Stimulated activated naive CD8-positive, alpha-beta T cell treated with anti-CD3 and anti-CD28 coated beads, Interleukin-15, Interleukin-2, amounts not matched to agents 100 U/mL and 50 U/mL, for 24 hours (primary cell): ENCODE measurements at regions not wholly inside any gene's neighbourhood (a gene's known extent, or its start where the extent isn't known, plus 50 kb on each side); places are given as distances from the start of the nearest gene placed in this dataset.

Experiments used
- ATAC-seq: fragments of 150-1000 bp; cut with Tn5 transposase; one replicate; pipeline ENCODE4 v1.10.0; 2021
- DNase-seq: peaks from one replicate; pipeline ENCODE4 v3.0.0; 2021

GRCh38 chr19:28936001-28936400 is 276.9 kb downstream of the UQCRFS1 start:
- ATAC-seq (no peak), DNase-seq (no peak)

- no peak for DNase-seq
- ATAC-seq = no peak
Observed at GRCh38 chr19:28934631-28935030, 278.3 kb downstream of the UQCRFS1 start.

GRCh38 chr19:28933039-28933438 is 279.9 kb downstream of the UQCRFS1 start:
- ATAC-seq (no peak), DNase-seq (no peak)

- no peak for DNase-seq
Observed at GRCh38 chr19:28932446-28932845, 280.5 kb downstream of the UQCRFS1 start.

GRCh38 chr19:28929006-28929405 is 283.9 kb downstream of the UQCRFS1 start:
- ATAC-seq (no peak), DNase-seq (no peak)

More at GRCh38 chr19:28932446-28932845, 280.5 kb downstream of the UQCRFS1 start:
- ATAC-seq = no peak

GRCh38 chr19:28927456-28927855 is 285.5 kb downstream of the UQCRFS1 start:
- ATAC-seq (no peak), DNase-seq (no peak)

- ATAC-seq (no peak), DNase-seq (no peak)
Observed at GRCh38 chr19:28920269-28921066, 292.5 kb downstream of the UQCRFS1 start.

- DNase-seq (no peak), ATAC-seq (no peak)
Observed at GRCh38 chr19:28917621-28918020, 295.3 kb downstream of the UQCRFS1 start.

GRCh38 chr19:28915737-28916460 is 297.1 kb downstream of the UQCRFS1 start:
- DNase-seq (no peak), ATAC-seq (no peak)

- DNase-seq = no peak
- no peak for ATAC-seq
Observed at GRCh38 chr19:28915202-28915601, 297.7 kb downstream of the UQCRFS1 start.

- ATAC-seq = no peak
- no peak for DNase-seq
Observed at GRCh38 chr19:28914173-28914572, 298.8 kb downstream of the UQCRFS1 start.

GRCh38 chr19:28913626-28914025 is 299.3 kb downstream of the UQCRFS1 start:
- DNase-seq (no peak), ATAC-seq (no peak)

GRCh38 chr19:28908941-28909340 is 304.0 kb downstream of the UQCRFS1 start:
- ATAC-seq (no peak), DNase-seq (no peak)

GRCh38 chr19:28907534-28907933 is 305.4 kb downstream of the UQCRFS1 start:
- DNase-seq = no peak
- ATAC-seq = no peak

- no peak for DNase-seq
- no peak for ATAC-seq
Observed at GRCh38 chr19:28905996-28906395, 307.0 kb downstream of the UQCRFS1 start.

- DNase-seq (no peak), ATAC-seq (no peak)
Observed at GRCh38 chr19:28899703-28900102, 313.2 kb downstream of the UQCRFS1 start.

GRCh38 chr19:28898249-28898648 is 314.7 kb downstream of the UQCRFS1 start:
- no peak for DNase-seq
- no peak for ATAC-seq

GRCh38 chr19:28889941-28890670 is 322.8 kb downstream of the UQCRFS1 start:
- ATAC-seq (no peak), DNase-seq (no peak)

- ATAC-seq (no peak), DNase-seq (no peak)
Observed at GRCh38 chr19:28887920-28888618, 324.9 kb downstream of the UQCRFS1 start.

GRCh38 chr19:28886708-28887107 is 326.2 kb downstream of the UQCRFS1 start:
- DNase-seq (no peak), ATAC-seq (no peak)

- ATAC-seq (peak; percentile 9), DNase-seq (no peak)
Observed at GRCh38 chr19:28885965-28886364, 327.0 kb downstream of the UQCRFS1 start.

- ATAC-seq (no peak), DNase-seq (no peak)
Observed at GRCh38 chr19:28884786-28885476, 328.0 kb downstream of the UQCRFS1 start.
